HEK293 (cell line): ENCODE measurements at regions not wholly inside any gene's neighbourhood (a gene's known extent, or its start where the extent isn't known, plus 50 kb on each side); places are given as distances from the start of the nearest gene placed in this dataset.

Experiments used
- CTCF ChIP-seq: fragments of 450-650 bp; formaldehyde crosslinking; IDR thresholded peaks from 2 replicates; pipeline ENCODE4 v1.5.1; 2016; ENCODE audit warnings: missing biosample characterization, missing genetic modification characterization
- PBX3 ChIP-seq: sonication (generic); formaldehyde crosslinking; IDR thresholded peaks from 2 replicates; pipeline ENCODE4 v1.8.1; 2022; ENCODE audit warnings: mild to moderate bottlenecking, moderate library complexity, missing genetic modification reagents
- SCRT1 ChIP-seq: fragments of 450-650 bp; formaldehyde crosslinking; IDR thresholded peaks from 2 replicates; pipeline ENCODE4 v1.5.1; 2016; ENCODE audit warnings: missing biosample characterization, missing genetic modification characterization, borderline replicate concordance
- TCF7L2 ChIP-seq: IDR thresholded peaks from 2 replicates; pipeline ENCODE4 v1.6.1; 2011; ENCODE audit warnings: low read depth, mild to moderate bottlenecking, inconsistent platforms, low read length, moderate library complexity, borderline replicate concordance
- ZBTB44 ChIP-seq: fragments of 450-650 bp; IDR thresholded peaks from 2 replicates; pipeline ENCODE4 v1.5.1; 2018; ENCODE audit warnings: missing biosample characterization, mild to moderate bottlenecking, missing genetic modification characterization
- ZEB2 ChIP-seq: fragments of 450-650 bp; formaldehyde crosslinking; IDR thresholded peaks from 2 replicates; pipeline ENCODE4 v1.5.1; 2016; ENCODE audit warnings: missing biosample characterization, missing genetic modification characterization
- ZNF223 ChIP-seq: fragments of 450-650 bp; formaldehyde crosslinking; IDR thresholded peaks from 2 replicates; pipeline ENCODE4 v1.5.1; 2016; ENCODE audit warnings: missing biosample characterization, missing genetic modification characterization
- ZNF274 ChIP-seq, 2 experiments: fragments of 200-500 bp in 1 of 2; fragments of 450-650 bp in 1 of 2; sonication (Bioruptor generic) in 1 of 2; formaldehyde crosslinking in 1 of 2; IDR thresholded peaks; 2 replicates each; pipeline versions ENCODE4 v1.5.1 to v1.6.1; 2014 to 2016; ENCODE audit warnings: borderline replicate concordance in 1 of 2, inconsistent platforms in 1 of 2, low read length in 1 of 2, missing biosample characterization in 1 of 2, missing genetic modification characterization in 1 of 2
- ZNF501 ChIP-seq: fragments of 450-650 bp; formaldehyde crosslinking; IDR thresholded peaks from 2 replicates; pipeline ENCODE4 v1.5.1; 2016; ENCODE audit warnings: missing biosample characterization, missing genetic modification characterization
- ZNF76 ChIP-seq: fragments of 450-650 bp; formaldehyde crosslinking; IDR thresholded peaks from 2 replicates; pipeline ENCODE4; 2016; ENCODE audit warnings: low read depth, missing biosample characterization, missing genetic modification characterization, borderline replicate concordance
- ZNF768 ChIP-seq: fragments of 450-650 bp; formaldehyde crosslinking; IDR thresholded peaks from 2 replicates; pipeline ENCODE4 v1.5.1; 2018; ENCODE audit warnings: missing biosample characterization, mild to moderate bottlenecking, missing genetic modification characterization

DNA sequence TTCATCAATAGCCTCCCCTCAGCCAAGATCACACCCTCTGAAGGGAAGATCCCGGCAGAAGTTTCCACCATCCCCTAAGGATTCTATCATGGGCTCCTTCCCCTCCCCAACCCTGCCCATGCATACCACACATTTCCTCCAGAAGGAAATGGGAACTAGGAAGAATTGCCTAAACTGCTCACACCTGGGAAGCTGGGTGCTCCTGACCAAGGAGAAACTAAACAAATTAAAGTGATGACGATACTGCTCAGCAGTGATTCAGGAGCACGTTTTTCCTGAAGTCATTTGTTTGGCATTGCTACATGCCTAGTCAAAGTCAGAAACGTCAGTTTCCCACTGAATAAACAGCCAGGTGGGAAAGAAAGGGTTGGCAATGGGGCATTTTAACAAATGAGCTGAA is 136.1 kb upstream of the CDYL start:
- TF ChIP-seq CTCF (tag by site-specific recombination) = no peak
- no peak for TF ChIP-seq ZNF501
- TF ChIP-seq SCRT1 (tag by site-specific recombination) = no peak
- TF ChIP-seq TCF7L2 = no peak
- no peak for TF ChIP-seq ZNF76 (tag by site-specific recombination)
- no peak for TF ChIP-seq ZNF223 (tag by site-specific recombination)
- no peak for TF ChIP-seq ZEB2 (tag by site-specific recombination)
- no peak for TF ChIP-seq ZNF768
- no peak for TF ChIP-seq PBX3 (CRISPR knock-in tag)
- no peak for TF ChIP-seq ZBTB44 (tag by site-specific recombination)
- no peak for TF ChIP-seq ZNF274 (IDR thresholded peaks at IDR 0.05; ENCODE audit: low read length)
- no peak for TF ChIP-seq ZNF274 (tag by site-specific recombination; IDR thresholded peaks at IDR 0.05; ENCODE audit: borderline replicate concordance)
